Esophagus squamous epithelium (tissue), 4 donors: ENCODE measurements at regions not wholly inside any gene's neighbourhood (a gene's known extent, or its start where the extent isn't known, plus 50 kb on each side); places are given as distances from the start of the nearest gene placed in this dataset.
"Not testable (repeated sequence)": the region's sequence is repeated elsewhere in the genome, so short reads cannot be mapped to it uniquely, and the experiment has no call there.

Experiments used
- POLR2A ChIP-seq, 4 donors: fragments of 450-650 bp; IDR thresholded peaks; one replicate each; pipeline ENCODE4 v1.6.1; 2017; ENCODE audit warnings: antibody characterized with exemption in 4 of 4, mild to moderate bottlenecking in 4 of 4, moderate library complexity in 3 of 4
- TF ChIP-seq, protein P1 (sequence below), 6 experiments: fragments of 450-650 bp in 4 of 6; fragments of 200-600 bp in 2 of 6; sonication (generic) in 2 of 6; IDR thresholded peaks; one replicate each; pipeline ENCODE4 v1.5.1; 2016 to 2019; ENCODE audit warnings: antibody characterized with exemption in 6 of 6, mild to moderate bottlenecking in 4 of 6, moderate library complexity in 4 of 6

DNA sequence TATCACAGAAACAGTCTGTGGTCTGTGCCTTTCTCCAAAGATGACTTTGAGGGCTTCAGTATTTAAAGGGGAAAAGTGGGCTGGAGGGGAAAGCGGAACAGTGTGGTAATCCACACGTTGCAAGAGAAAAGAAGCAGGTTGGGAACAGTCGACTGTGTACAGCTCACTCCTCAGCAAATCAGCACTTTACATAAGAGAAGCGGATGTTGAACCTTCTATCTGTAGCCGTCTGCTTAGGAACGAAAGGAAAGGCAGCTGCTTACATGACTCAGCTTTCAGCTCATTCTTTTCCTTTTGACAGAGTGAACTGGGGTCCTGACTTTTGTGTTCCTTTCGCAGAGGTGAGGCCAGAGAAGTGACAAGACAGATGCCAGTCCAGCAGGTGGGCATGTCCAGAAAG is 4020.7 kb upstream of the TPTE start:
- TF ChIP-seq, protein P1, sequence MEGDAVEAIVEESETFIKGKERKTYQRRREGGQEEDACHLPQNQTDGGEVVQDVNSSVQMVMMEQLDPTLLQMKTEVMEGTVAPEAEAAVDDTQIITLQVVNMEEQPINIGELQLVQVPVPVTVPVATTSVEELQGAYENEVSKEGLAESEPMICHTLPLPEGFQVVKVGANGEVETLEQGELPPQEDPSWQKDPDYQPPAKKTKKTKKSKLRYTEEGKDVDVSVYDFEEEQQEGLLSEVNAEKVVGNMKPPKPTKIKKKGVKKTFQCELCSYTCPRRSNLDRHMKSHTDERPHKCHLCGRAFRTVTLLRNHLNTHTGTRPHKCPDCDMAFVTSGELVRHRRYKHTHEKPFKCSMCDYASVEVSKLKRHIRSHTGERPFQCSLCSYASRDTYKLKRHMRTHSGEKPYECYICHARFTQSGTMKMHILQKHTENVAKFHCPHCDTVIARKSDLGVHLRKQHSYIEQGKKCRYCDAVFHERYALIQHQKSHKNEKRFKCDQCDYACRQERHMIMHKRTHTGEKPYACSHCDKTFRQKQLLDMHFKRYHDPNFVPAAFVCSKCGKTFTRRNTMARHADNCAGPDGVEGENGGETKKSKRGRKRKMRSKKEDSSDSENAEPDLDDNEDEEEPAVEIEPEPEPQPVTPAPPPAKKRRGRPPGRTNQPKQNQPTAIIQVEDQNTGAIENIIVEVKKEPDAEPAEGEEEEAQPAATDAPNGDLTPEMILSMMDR (IDR thresholded peaks at IDR 0.05) = not testable (repeated sequence)
- not testable (repeated sequence) for TF ChIP-seq POLR2A (IDR thresholded peaks at IDR 0.05)
